ENCODE measurements at regions not wholly inside any gene's neighbourhood (a gene's known extent, or its start where the extent isn't known, plus 50 kb on each side); places are given as distances from the start of the nearest gene placed in this dataset.
"Not testable (repeated sequence)": the region's sequence is repeated elsewhere in the genome, so short reads cannot be mapped to it uniquely, and the experiment has no call there.

DNA sequence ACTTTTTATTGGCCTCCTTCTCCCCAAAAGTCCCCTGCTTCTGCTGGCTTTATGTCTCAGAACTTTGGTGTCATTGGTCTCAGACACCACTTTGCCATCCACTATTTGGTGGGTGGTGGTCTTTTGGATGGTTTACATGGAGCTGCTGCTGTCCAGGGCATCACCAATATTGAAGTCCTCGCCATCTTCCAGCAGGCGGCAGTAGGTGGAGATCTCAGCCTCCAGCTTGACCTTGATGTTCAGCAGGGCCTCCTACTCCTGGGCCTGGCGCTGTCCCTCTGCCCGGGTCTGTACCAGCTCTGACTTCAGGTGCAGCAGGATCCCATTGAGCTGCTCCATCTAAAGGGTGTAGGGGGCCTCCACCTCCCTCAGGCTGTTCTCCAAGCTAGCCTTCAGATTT is 148.4 kb upstream of the FOXA2 start:
- Mint-ChIP-seq H3K36me3 (no peaks in the 10 kb centered on the region), H3K27me3 (ENCODE audit: insufficient read depth, low read depth) (no peaks in the 10 kb centered on the region)

DNA sequence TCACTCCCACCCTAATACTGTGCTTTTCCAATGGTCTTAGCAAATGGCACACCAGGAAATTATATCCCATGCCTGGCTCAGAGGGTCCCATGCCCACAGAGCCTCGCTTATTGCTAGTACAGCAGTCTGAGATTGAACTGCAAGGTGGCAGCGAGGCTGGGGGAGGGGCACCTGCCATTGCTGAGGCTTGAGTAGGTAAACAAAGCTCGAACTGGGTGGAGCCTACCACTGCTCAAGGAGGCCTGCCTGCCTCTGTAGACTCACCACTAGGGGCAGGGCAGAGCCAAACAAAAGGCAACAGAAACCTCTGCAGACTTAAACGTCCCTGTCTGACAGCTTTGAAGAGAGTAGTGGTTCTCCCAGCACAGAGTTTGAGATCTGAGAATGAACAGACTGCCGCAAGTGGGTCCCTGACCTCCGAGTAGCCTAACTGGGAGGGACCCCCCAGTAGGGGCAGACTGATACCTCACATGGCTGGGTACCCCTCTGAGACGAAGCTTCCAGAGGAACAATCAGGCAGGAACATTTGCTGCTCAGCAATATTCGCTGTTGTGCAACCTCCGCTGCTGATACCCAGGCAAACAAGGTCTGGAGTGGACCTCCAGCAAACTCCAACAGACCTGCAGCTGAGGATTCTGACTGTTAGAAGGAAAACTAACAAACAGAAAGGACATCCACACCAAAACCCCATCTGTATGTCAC is 150.7 kb upstream of the FOXA2 start:
- H3K27ac ChIP-seq; H3K9ac ChIP-seq; H2AFZ ChIP-seq (replicated peaks); H3K27ac Mint-ChIP-seq; H3K4me1 ChIP-seq; H3K4me1 Mint-ChIP-seq; H3K36me3 Mint-ChIP-seq; H3K4me3 Mint-ChIP-seq; H3K27me3 ChIP-seq; H4K20me1 ChIP-seq (ENCODE audit: low read depth); H3K4me3 ChIP-seq; H3K9me3 Mint-ChIP-seq; H3K36me3 ChIP-seq; H3K9me3 ChIP-seq (ENCODE audit: low read depth); H3K27me3 Mint-ChIP-seq (ENCODE audit: insufficient read depth, low read depth); H3K4me2 ChIP-seq; H3K79me2 ChIP-seq (ENCODE audit: low read depth); H3F3A ChIP-seq (ENCODE audit: low read depth): not testable (repeated sequence)
- TF ChIP-seq, protein P1, sequence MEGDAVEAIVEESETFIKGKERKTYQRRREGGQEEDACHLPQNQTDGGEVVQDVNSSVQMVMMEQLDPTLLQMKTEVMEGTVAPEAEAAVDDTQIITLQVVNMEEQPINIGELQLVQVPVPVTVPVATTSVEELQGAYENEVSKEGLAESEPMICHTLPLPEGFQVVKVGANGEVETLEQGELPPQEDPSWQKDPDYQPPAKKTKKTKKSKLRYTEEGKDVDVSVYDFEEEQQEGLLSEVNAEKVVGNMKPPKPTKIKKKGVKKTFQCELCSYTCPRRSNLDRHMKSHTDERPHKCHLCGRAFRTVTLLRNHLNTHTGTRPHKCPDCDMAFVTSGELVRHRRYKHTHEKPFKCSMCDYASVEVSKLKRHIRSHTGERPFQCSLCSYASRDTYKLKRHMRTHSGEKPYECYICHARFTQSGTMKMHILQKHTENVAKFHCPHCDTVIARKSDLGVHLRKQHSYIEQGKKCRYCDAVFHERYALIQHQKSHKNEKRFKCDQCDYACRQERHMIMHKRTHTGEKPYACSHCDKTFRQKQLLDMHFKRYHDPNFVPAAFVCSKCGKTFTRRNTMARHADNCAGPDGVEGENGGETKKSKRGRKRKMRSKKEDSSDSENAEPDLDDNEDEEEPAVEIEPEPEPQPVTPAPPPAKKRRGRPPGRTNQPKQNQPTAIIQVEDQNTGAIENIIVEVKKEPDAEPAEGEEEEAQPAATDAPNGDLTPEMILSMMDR (IDR thresholded peaks at IDR 0.05): peak; percentile 61
- peak; percentile 49 for DNase-seq (ENCODE audit: low spot score)

More for the DNA sequence above, 148.4 kb upstream of the FOXA2 start:
- no peak overlapping the region for H3K27ac ChIP-seq
- H3K9me3 Mint-ChIP-seq: no peaks in the 10 kb centered on the region
- H3K4me1 Mint-ChIP-seq: no peaks in the 10 kb centered on the region
- no peak overlapping the region for H3K9ac ChIP-seq
- H3K9me3 ChIP-seq (ENCODE audit: low read depth): no peaks in the 10 kb centered on the region
- no peaks in the 10 kb centered on the region for H3K79me2 ChIP-seq (ENCODE audit: low read depth)
- TF ChIP-seq EZH2phosphoT487 (IDR thresholded peaks at IDR 0.05) (no peak), EZH2 (IDR thresholded peaks at IDR 0.05) (no peak)
- TF ChIP-seq, protein P1 (IDR thresholded peaks at IDR 0.05): no peak
- H3K36me3 ChIP-seq: no peaks in the 10 kb centered on the region
- DNase-seq (ENCODE audit: low spot score): no peak
- no peak overlapping the region for H3K4me3 ChIP-seq
- no peaks in the 10 kb centered on the region for H4K20me1 ChIP-seq (ENCODE audit: low read depth)
- H3K4me2 ChIP-seq: no peak overlapping the region
- no peak overlapping the region for H3K27ac Mint-ChIP-seq
- H3K4me1 ChIP-seq: no peaks in the 10 kb centered on the region
- no peak overlapping the region for H3K4me3 Mint-ChIP-seq
- no peak overlapping the region for H2AFZ ChIP-seq (replicated peaks)
- H3K27me3 ChIP-seq: no peaks in the 10 kb centered on the region
- H3F3A ChIP-seq (ENCODE audit: low read depth): no peaks in the 10 kb centered on the region

DNA sequence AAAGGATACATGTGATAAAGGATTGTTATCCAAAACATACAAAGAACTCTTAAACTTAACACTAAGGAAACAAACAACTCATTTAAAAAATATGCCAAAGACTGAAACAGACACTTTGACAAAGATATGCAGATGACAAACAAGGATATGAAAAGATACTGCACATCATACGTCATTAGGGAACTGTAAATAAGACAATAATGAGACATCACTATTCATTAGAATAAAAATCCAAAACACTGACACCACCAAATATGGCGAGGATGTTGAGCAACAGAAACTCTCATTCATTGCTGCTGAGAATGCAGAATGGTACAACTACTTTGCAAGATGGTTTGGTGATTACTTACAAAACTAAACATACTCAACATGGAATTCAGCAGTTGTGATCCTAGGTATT is 156.5 kb upstream of the FOXA2 start:
- Histone ChIP-seq H3K36me3 (no peaks in the 10 kb centered on the region), H3K9ac (no peak overlapping the region), H3K4me3 (no peak overlapping the region), H3K27me3 (no peaks in the 10 kb centered on the region), H3K79me2 (ENCODE audit: low read depth) (no peaks in the 10 kb centered on the region), H3K9me3 (ENCODE audit: low read depth) (no peaks in the 10 kb centered on the region), H4K20me1 (ENCODE audit: low read depth) (no peaks in the 10 kb centered on the region), H3K4me2 (no peak overlapping the region), H3F3A (ENCODE audit: low read depth) (no peaks in the 10 kb centered on the region), H3K4me1 (no peaks in the 10 kb centered on the region), H3K27ac (no peak overlapping the region), H2AFZ (replicated peaks) (no peak overlapping the region)
- H3K9me3 Mint-ChIP-seq: peaks cover 2% of the 10 kb centered on the region
- no peak overlapping the region for H3K4me3 Mint-ChIP-seq
- no peak overlapping the region for H3K27ac Mint-ChIP-seq
- no peaks in the 10 kb centered on the region for H3K27me3 Mint-ChIP-seq (ENCODE audit: insufficient read depth, low read depth)
- no peak for TF ChIP-seq EZH2phosphoT487 (IDR thresholded peaks at IDR 0.05)
- TF ChIP-seq, protein P1 (IDR thresholded peaks at IDR 0.05): no peak
- TF ChIP-seq EZH2 (IDR thresholded peaks at IDR 0.05): no peak
- H3K36me3 Mint-ChIP-seq: no peaks in the 10 kb centered on the region
- no peak for DNase-seq (ENCODE audit: low spot score)
- no peaks in the 10 kb centered on the region for H3K4me1 Mint-ChIP-seq
